ENCODE measurements at regions not wholly inside any gene's neighbourhood (a gene's known extent, or its start where the extent isn't known, plus 50 kb on each side); places are given as distances from the start of the nearest gene placed in this dataset.

- no peaks in the 10 kb centered on the region for H3K4me1 Mint-ChIP-seq
- Histone ChIP-seq H3K27ac (ENCODE audit: low read depth in 1 of 2, low read length in 2 of 2) (no peak overlapping the region), H3K27me3 (ENCODE audit: control insufficient read depth in 2 of 2, insufficient read depth in 2 of 2, low read length in 2 of 2) (no peaks in the 10 kb centered on the region), H3K4me2 (replicated peaks; ENCODE audit: extremely low read depth, low read length, poor library complexity, severe bottlenecking) (no peak overlapping the region), H4K20me1 (ENCODE audit: insufficient read depth, low read length) (no peaks in the 10 kb centered on the region), H3K9ac (ENCODE audit: insufficient read depth, low read length, poor library complexity, severe bottlenecking) (no peak overlapping the region), H3K4me3 (replicated peaks in 1 of 3; ENCODE audit: low read depth in 2 of 3, low read length in 3 of 3) (no peak overlapping the region), H2AFZ (ENCODE audit: insufficient read depth, low read depth, low read length, poor library complexity, severe bottlenecking) (no peak overlapping the region), H3K4me1 (ENCODE audit: control insufficient read depth in 1 of 2, insufficient read depth in 2 of 2, low read length in 2 of 2) (no peaks in the 10 kb centered on the region), H3K79me2 (ENCODE audit: insufficient read depth, low read length) (no peaks in the 10 kb centered on the region), H3K36me3 (replicated peaks in 1 of 2; ENCODE audit: control insufficient read depth in 1 of 2, insufficient read depth in 2 of 2, low read length in 2 of 2) (no peaks in the 10 kb centered on the region), H3K9me3 (replicated peaks in 1 of 2; ENCODE audit: control insufficient read depth in 1 of 2, insufficient read depth in 1 of 2, low read length in 2 of 2) (peaks cover 0 to 3% of the 10 kb centered on the region in 2 donors)
- no peak overlapping the region for H3K27ac Mint-ChIP-seq
- DNase-seq = no peak
- intact Hi-C loops (cut with micrococcal nuclease) = no loop called here
- H3K9me3 Mint-ChIP-seq = peaks cover 0 to 12% (median 5%) of the 10 kb centered on the region in 7 donors
- peaks cover 0 to 1% (median 0%) of the 10 kb centered on the region in 3 donors for H3K27me3 Mint-ChIP-seq (ENCODE audit: low read depth in 3 of 3)
- WGBS (ENCODE audit: insufficient coverage) = 95% methylated on average over 4 of the region's 6 CpGs
- no peak for TF ChIP-seq CTCF (IDR thresholded peaks at IDR 0.05)
- no peak overlapping the region for H3K4me3 Mint-ChIP-seq
- H3K36me3 Mint-ChIP-seq = no peaks in the 10 kb centered on the region
Measured at GRCh38 chr20:56117350-56117749, 112.0 kb upstream of the CBLN4 start.

GRCh38 chr20:56121850-56122249 lies 116.5 kb upstream of the CBLN4 start:
- Histone ChIP-seq H3K4me1 (ENCODE audit: control insufficient read depth in 1 of 2, insufficient read depth in 2 of 2, low read length in 2 of 2) (no peaks in the 10 kb centered on the region), H2AFZ (ENCODE audit: insufficient read depth, low read depth, low read length, poor library complexity, severe bottlenecking) (no peak overlapping the region), H3K27ac (ENCODE audit: low read depth in 1 of 2, low read length in 2 of 2) (no peak overlapping the region), H3K36me3 (replicated peaks in 1 of 2; ENCODE audit: control insufficient read depth in 1 of 2, insufficient read depth in 2 of 2, low read length in 2 of 2) (no peaks in the 10 kb centered on the region), H3K27me3 (ENCODE audit: control insufficient read depth in 2 of 2, insufficient read depth in 2 of 2, low read length in 2 of 2) (no peaks in the 10 kb centered on the region), H3K9ac (ENCODE audit: insufficient read depth, low read length, poor library complexity, severe bottlenecking) (no peak overlapping the region), H3K79me2 (ENCODE audit: insufficient read depth, low read length) (no peaks in the 10 kb centered on the region), H3K9me3 (replicated peaks in 1 of 2; ENCODE audit: control insufficient read depth in 1 of 2, insufficient read depth in 1 of 2, low read length in 2 of 2) (no peaks in the 10 kb centered on the region), H3K4me3 (replicated peaks in 1 of 3; ENCODE audit: low read depth in 2 of 3, low read length in 3 of 3) (no peak overlapping the region), H4K20me1 (ENCODE audit: insufficient read depth, low read length) (no peaks in the 10 kb centered on the region), H3K4me2 (replicated peaks; ENCODE audit: extremely low read depth, low read length, poor library complexity, severe bottlenecking) (no peak overlapping the region)
- intact Hi-C loops (cut with micrococcal nuclease) = no loop called here
- Mint-ChIP-seq H3K27ac (no peak overlapping the region), H3K4me1 (no peaks in the 10 kb centered on the region), H3K36me3 (no peaks in the 10 kb centered on the region), H3K4me3 (no peak overlapping the region), H3K27me3 (ENCODE audit: low read depth in 3 of 3) (peaks cover 0 to 1% (median 0%) of the 10 kb centered on the region in 3 donors), H3K9me3 (peaks cover 0 to 14% (median 4%) of the 10 kb centered on the region in 7 donors)
- no peak for TF ChIP-seq CTCF (IDR thresholded peaks at IDR 0.05)
- WGBS (ENCODE audit: insufficient coverage) = 80% methylated on average over 1 of the region's 1 CpG
- DNase-seq = no peak

Measured in CD14-positive monocyte (primary cell).